Thyroid gland (tissue), 4 donors: ENCODE measurements at regions not wholly inside any gene's neighbourhood (a gene's known extent, or its start where the extent isn't known, plus 50 kb on each side); places are given as distances from the start of the nearest gene placed in this dataset.

ENCODE experiments used
- DNase-seq, 2 donors: peaks; one replicate each; pipeline ENCODE4 v3.0.0-alpha.2; 2019
- H3K27ac ChIP-seq, 3 donors: fragments of 200-600 bp; sonication (generic); 1 replicate in 2 of 3; 2 replicates in 1 of 3; pipeline ENCODE4 v1.5.1; 2016 to 2019; ENCODE audit warnings: mild to moderate bottlenecking in 1 of 3, moderate library complexity in 1 of 3
- H3K27me3 ChIP-seq: fragments of 200-600 bp; sonication (generic); one replicate; pipeline ENCODE4 v1.5.1; 2019
- H3K36me3 ChIP-seq, 2 donors: fragments of 200-600 bp; sonication (generic); one replicate each; pipeline ENCODE4 v1.5.1; 2016 to 2019
- H3K4me1 ChIP-seq, 2 donors: fragments of 200-600 bp; sonication (generic); one replicate each; pipeline ENCODE4 v1.5.1; 2017 to 2019
- H3K4me3 ChIP-seq, 3 donors: fragments of 200-600 bp; sonication (generic); replicated peaks in 1 of 3; 1 replicate in 2 of 3; 2 replicates in 1 of 3; pipeline ENCODE4 v1.5.1; 2016; ENCODE audit warnings: mild to moderate bottlenecking in 1 of 3
- H3K9me3 ChIP-seq: fragments of 200-600 bp; sonication (generic); one replicate; pipeline ENCODE4 v1.5.1; 2017
- POLR2A ChIP-seq, 2 donors: fragments of 450-650 bp; IDR thresholded peaks; one replicate each; pipeline ENCODE4 v1.6.1; 2017; ENCODE audit warnings: antibody characterized with exemption in 2 of 2, mild to moderate bottlenecking in 2 of 2, moderate library complexity in 1 of 2
- WGBS, 2 donors: methylation state at CpG; one replicate each; pipeline ENCODE4 v1.1.5; 2017; 5-methylcytosine and 5-hydroxymethylcytosine counted together
- intact Hi-C: fragments of 100-400 bp; cut with DNase I; formaldehyde crosslinking; loops from one replicate; pipeline ENCODE4 v1.15.1; 2023
- TF ChIP-seq, protein P1 (sequence below), 6 experiments: fragments of 200-600 bp in 3 of 6; fragments of 450-650 bp in 3 of 6; sonication (generic) in 3 of 6; IDR thresholded peaks; one replicate each; pipeline ENCODE4 v1.5.1; 2016 to 2019; ENCODE audit warnings: antibody characterized with exemption in 6 of 6, mild to moderate bottlenecking in 2 of 6, inconsistent platforms in 1 of 6, moderate library complexity in 1 of 6

DNA sequence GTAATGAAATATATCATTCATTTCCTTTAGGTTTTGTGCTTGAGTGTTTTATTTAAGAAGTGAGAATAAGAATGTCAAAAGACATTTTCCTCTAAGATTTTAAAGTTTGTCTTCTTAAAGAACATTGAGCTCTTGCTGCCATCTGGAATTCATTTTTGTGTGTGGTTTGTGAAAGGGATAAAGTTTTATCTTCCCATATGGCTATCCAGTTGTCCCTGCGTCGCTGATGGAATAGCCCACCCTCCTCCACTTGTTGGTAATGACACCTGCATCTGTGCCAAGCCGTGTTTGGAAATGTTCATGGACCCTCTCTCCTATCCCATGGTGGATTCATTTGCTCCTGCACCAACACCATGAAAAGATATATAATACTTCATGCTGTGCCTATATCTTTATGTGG is 901.5 kb downstream of the BRD1 start:
- Histone ChIP-seq H3K27me3 (no peaks in the 10 kb centered on the region), H3K27ac (no peak overlapping the region), H3K4me1 (no peaks in the 10 kb centered on the region), H3K4me3 (no peak overlapping the region), H3K9me3 (no peaks in the 10 kb centered on the region), H3K36me3 (no peaks in the 10 kb centered on the region)
- no peak for DNase-seq
- intact Hi-C loops = no loop called here
- TF ChIP-seq POLR2A (IDR thresholded peaks at IDR 0.05) = no peak
- TF ChIP-seq, protein P1, sequence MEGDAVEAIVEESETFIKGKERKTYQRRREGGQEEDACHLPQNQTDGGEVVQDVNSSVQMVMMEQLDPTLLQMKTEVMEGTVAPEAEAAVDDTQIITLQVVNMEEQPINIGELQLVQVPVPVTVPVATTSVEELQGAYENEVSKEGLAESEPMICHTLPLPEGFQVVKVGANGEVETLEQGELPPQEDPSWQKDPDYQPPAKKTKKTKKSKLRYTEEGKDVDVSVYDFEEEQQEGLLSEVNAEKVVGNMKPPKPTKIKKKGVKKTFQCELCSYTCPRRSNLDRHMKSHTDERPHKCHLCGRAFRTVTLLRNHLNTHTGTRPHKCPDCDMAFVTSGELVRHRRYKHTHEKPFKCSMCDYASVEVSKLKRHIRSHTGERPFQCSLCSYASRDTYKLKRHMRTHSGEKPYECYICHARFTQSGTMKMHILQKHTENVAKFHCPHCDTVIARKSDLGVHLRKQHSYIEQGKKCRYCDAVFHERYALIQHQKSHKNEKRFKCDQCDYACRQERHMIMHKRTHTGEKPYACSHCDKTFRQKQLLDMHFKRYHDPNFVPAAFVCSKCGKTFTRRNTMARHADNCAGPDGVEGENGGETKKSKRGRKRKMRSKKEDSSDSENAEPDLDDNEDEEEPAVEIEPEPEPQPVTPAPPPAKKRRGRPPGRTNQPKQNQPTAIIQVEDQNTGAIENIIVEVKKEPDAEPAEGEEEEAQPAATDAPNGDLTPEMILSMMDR (IDR thresholded peaks at IDR 0.05) = no peak
- 77 to 86% methylated on average over 3 of the region's 3 CpGs for whole genome bisulfite sequencing, 2 donors

DNA sequence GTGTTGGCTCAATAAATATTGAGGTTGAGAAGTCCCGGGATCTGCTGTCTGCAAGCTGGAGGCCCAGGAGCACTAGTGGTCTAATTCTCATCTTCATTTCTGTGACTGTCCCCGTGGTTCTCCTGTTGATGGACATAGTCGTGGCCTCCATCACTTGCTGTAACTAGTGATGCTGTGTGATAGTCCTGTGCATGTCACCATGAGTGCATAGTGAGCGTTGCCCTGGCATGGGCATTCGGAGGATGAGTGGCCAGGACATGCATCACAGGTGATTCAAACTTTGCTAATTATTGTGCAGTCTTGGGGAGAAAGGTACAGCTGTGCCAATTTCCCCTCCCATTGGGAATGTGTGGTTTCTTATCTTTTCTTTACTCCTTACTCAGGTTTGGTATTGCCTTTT is 902.2 kb downstream of the BRD1 start:
- 83 to 92% methylated on average over 5 of the region's 5 CpGs for WGBS, 2 donors
- no peaks in the 10 kb centered on the region for H3K9me3 ChIP-seq
- H3K4me3 ChIP-seq = no peak overlapping the region
- H3K27ac ChIP-seq = no peak overlapping the region
- DNase-seq = no peak
- intact Hi-C loops = no loop called here
- no peaks in the 10 kb centered on the region for H3K27me3 ChIP-seq
- no peaks in the 10 kb centered on the region for H3K4me1 ChIP-seq
- TF ChIP-seq POLR2A (IDR thresholded peaks at IDR 0.05) = no peak
- TF ChIP-seq, protein P1 (IDR thresholded peaks at IDR 0.05) = no peak
- no peaks in the 10 kb centered on the region for H3K36me3 ChIP-seq

DNA sequence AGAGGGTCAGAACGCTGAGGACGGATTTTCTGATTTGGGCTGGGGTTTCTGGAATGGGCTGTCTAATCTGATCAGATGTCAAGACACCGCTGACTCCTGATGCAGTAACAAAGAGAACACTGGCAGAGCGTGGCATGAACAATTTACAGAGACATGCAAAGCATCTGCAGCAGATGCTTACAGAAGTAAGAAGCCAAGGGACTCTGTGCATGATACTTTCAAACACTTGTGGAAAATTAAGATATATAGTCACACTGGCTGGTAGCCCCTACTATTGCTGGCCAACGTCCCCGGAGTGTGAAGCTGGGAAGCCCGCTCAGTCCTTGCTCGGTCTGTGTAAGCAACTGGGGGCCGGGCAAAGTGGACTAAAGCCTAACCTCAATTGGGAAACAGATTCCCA is 903.7 kb downstream of the BRD1 start:
- TF ChIP-seq, protein P1 (IDR thresholded peaks at IDR 0.05) = no peak
- no peak for TF ChIP-seq POLR2A (IDR thresholded peaks at IDR 0.05)
- Histone ChIP-seq H3K4me1 (no peaks in the 10 kb centered on the region), H3K36me3 (no peaks in the 10 kb centered on the region), H3K27ac (no peak overlapping the region), H3K27me3 (no peaks in the 10 kb centered on the region), H3K9me3 (no peaks in the 10 kb centered on the region), H3K4me3 (no peak overlapping the region)
- no peak for DNase-seq
- intact Hi-C loops = no loop called here
- WGBS, 2 donors = 83 to 86% methylated on average over 9 of the region's 9 CpGs

DNA sequence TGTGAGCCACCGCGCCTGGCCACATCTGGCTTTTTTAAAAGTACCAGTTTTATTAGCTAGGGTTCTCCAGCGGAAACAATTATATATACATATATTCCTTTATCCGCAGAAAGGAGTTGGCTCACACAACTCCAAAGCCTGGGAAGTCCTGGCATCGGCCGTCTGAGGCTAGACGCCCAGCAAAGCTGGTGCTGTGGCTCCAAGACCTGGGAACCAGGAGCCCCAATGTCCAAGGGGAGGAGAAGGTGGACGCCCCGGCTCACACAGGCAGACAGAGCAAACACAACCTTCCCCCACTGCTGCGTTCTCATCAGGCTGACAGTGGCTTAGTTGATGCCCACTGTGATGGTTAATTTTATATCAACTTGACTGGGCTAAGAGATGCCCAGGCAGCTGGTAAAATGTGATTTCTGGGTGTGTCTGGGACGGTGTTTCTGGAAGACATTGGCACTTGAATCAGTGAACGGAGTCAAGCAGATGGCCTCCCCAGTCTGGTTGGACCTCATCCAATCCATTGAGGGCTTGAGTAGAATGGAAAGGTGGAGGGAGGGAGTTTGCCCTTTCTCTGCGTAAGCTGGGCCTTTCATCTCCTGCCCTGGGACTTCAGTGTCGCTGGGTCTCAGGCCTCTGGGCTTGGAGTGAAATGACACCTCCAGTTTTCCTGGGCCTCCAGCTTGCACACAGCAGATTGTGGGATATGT is 904.4 kb downstream of the BRD1 start:
- Histone ChIP-seq H3K4me1 (no peaks in the 10 kb centered on the region), H3K27me3 (no peaks in the 10 kb centered on the region), H3K4me3 (no peak overlapping the region), H3K27ac (no peak overlapping the region), H3K36me3 (no peaks in the 10 kb centered on the region), H3K9me3 (no peaks in the 10 kb centered on the region)
- WGBS, 2 donors = 74 to 87% methylated on average over 11 to 14 of the region's 14 CpGs
- TF ChIP-seq POLR2A (IDR thresholded peaks at IDR 0.05) = no peak
- TF ChIP-seq, protein P1 (IDR thresholded peaks at IDR 0.05) = no peak
- no peak for DNase-seq
- intact Hi-C loops = no loop called here

DNA sequence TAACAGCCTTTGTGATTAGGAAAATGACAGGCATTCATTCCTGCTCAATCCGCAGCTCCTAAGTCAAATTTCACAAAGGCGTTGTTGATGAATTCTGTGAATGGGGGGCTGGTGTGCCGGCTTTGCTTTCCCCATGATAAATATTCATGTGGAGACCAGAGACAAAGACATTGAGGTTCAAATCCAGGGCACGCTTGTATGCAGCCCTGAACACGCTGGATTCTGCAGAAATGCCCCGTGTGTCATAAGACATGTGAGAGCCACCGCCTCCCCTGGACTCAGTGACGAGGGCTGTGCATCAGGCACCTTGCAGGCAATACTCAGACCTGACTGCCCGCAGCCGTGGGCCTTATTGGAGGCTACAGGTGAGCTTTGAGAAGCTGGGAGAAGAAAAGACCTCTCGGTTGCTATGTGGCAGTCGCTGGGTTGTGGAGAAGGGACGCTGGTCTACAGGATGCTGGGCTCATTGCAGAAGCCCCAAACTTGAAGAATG is 906.2 kb downstream of the BRD1 start:
- H3K9me3 ChIP-seq = no peaks in the 10 kb centered on the region
- no peaks in the 10 kb centered on the region for H3K36me3 ChIP-seq
- no peak for DNase-seq
- H3K27ac ChIP-seq = no peak overlapping the region
- TF ChIP-seq, protein P1 (IDR thresholded peaks at IDR 0.05) = no peak
- TF ChIP-seq POLR2A (IDR thresholded peaks at IDR 0.05) = no peak
- 83% methylated on average over 11 to 13 of the region's 13 CpGs for WGBS, 2 donors
- no peaks in the 10 kb centered on the region for H3K27me3 ChIP-seq
- no peaks in the 10 kb centered on the region for H3K4me1 ChIP-seq
- no peak overlapping the region for H3K4me3 ChIP-seq
- intact Hi-C loops = no loop called here
